GM21381 (cell line): ENCODE measurements at regions not wholly inside any gene's neighbourhood (a gene's known extent, or its start where the extent isn't known, plus 50 kb on each side); places are given as distances from the start of the nearest gene placed in this dataset.
"Not testable (repeated sequence)": the region's sequence is repeated elsewhere in the genome, so short reads cannot be mapped to it uniquely, and the experiment has no call there.

ENCODE experiments used
- ATAC-seq: cut with Tn5 transposase; IDR thresholded peaks from one replicate; pipeline ENCODE4 v1.9.1; 2021; ENCODE audit warnings: mild to moderate bottlenecking, moderate library complexity; ENCODE audit not compliant: unreplicated experiment

- ATAC-seq = not testable (repeated sequence)
These were observed 185.9 kb upstream of the ZNF644 start for GRCh38 chr1:91207691-91208090.

GRCh38 chr1:91204150-91204549 lies 182.3 kb upstream of the ZNF644 start:
- ATAC-seq = not testable (repeated sequence)

- no peak for ATAC-seq
These were observed 179.9 kb upstream of the ZNF644 start for GRCh38 chr1:91201694-91202093.

GRCh38 chr1:91201176-91201575 lies 179.3 kb upstream of the ZNF644 start:
- no peak for ATAC-seq

DNA sequence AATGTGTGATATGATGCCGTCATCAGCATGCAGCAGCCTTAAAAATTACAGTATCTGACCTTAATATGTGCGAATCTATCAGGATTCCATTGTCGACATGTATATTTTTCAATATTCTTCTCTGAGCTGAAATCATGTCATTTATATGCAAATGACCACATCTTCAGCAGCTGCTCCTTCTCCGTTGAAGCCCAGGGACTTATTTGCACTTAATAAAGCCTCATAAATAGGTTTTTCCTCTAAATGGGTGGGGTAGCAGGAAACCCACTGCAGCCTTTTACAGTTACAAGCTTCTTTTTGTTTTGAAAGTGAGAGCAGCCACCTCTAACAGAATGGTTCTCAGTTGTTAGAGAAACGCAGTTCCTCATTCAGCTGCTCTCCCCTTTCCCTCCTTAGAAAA lies 178.8 kb upstream of the ZNF644 start:
- ATAC-seq = no peak

GRCh38 chr1:91199988-91200387 lies 178.2 kb upstream of the ZNF644 start:
- no peak for ATAC-seq

- no peak for ATAC-seq
These were observed 169.2 kb upstream of the ZNF644 start for GRCh38 chr1:91190996-91191395.

- no peak for ATAC-seq
These were observed 167.3 kb upstream of the ZNF644 start for GRCh38 chr1:91189096-91189495.

- ATAC-seq = not testable (repeated sequence)
These were observed 161.0 kb upstream of the ZNF644 start for GRCh38 chr1:91182807-91183206.

GRCh38 chr1:91176250-91176649 lies 154.4 kb upstream of the ZNF644 start:
- no peak for ATAC-seq

GRCh38 chr1:91174734-91175133 lies 152.9 kb upstream of the ZNF644 start:
- ATAC-seq = no peak

DNA sequence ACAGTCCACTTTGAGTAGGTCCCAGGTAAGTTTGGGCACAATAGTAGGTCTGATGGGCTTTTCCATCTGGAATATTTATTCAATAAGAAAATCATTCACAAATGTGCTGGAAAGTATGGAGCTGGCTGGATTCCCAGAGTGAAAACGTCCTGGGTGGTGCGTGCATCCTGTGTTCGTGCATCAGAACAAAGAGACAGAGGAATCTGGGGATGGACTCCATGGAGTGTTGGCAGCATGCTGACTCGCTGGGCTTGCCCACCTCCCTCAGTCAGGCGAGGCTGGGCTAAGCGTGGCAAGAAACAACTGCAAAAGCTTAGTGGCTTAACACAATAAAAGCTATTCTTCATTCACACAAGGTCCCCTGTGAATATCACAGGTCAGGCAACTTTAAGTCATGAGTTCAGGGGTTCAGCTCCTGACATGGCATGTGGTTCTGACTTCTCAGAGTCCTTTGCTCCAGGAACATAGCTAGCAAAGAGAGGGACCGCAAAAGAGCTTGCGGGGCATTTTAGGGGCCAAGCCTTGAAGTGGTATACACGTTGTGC lies 151.6 kb upstream of the ZNF644 start:
- no peak for ATAC-seq

DNA sequence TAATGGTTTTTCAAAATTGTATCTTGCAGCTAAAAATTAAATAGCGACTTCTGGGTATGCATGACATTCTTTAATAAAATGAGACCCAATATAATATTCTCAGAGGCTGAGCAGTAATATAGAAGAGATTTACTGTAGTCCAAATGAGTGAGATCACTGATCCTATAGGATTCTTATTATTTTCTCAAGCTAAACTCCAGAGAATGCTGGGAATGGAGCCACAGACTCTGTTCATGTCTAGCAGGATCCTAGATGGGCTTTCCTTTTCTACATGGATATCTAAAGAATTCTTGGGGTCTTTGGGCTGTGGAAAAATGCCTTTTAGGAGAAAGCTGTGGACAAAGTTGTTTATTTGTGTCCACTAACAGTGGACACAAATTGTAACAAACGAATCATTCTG lies 150.7 kb upstream of the ZNF644 start:
- ATAC-seq = no peak

- ATAC-seq = no peak
These were observed 150.1 kb upstream of the ZNF644 start for GRCh38 chr1:91171898-91172297.

DNA sequence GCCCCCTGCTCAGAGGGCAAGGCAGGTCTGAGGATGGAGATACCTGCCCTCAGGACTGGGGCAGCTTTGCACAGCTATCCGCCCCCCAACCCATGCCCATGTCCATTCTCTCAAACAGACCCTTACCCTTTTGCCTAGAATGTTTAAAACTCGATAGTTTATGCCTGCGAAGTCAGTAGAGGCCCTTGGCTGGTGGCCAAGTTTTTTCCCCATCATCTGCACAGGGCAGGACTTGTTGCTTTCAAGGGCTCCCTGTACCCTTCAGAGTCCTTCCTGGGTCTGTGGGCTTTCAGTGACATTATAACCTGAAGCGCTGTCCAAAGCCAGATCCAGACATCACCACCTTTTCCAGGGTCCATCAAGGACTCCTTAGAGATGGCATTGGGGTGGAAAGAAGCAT lies 148.7 kb upstream of the ZNF644 start:
- no peak for ATAC-seq

DNA sequence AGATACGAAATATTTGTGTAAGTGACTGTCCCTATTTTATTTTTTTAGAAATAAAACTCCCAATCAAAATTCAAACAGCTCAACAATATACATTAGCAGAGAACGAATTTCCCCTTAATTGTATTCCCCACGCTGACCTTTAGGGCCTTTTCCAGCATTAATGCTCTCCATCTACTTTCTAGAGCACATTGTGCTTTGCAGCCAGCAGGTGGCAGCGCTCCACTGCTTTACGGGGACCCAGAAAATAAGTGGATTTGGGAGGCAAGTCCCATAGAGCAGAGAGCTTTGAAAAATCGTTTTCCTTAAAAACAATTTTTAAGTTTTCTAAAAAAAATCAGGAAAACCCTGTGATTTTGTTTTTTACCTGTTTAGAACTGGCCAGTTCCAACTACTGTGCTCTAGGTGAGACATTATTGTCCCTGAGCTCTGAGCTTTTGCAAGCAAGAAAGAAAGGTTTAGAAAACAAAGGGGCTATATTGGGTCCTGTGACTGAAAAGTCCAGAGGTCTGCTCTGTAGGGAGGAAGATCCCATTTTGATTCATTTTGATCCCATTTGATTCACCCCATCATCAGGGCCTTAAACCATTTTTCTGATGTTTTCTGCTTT lies 144.4 kb upstream of the ZNF644 start:
- no peak for ATAC-seq

- ATAC-seq = peak; percentile 92
These were observed 143.3 kb upstream of the ZNF644 start for GRCh38 chr1:91165033-91165654.

DNA sequence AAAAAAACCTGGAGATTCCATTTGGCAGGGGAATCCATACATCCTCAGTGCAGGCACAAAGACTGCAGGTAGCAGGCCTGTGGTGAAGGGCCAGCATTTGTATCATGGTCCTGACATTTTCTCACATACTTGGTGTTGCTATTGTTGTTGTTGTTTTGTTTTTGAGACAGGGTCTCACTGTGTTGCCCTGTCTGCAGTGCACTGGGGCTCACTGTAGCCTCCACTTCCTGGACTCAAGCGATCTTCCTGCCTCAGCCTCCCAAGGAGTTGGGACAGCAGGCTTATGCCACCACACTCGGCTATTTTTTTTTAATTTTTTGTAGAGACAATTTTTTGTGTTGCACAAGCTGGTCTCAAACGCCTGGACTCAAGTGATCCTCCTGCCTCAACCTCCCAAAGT lies 140.8 kb upstream of the ZNF644 start:
- ATAC-seq = no peak

DNA sequence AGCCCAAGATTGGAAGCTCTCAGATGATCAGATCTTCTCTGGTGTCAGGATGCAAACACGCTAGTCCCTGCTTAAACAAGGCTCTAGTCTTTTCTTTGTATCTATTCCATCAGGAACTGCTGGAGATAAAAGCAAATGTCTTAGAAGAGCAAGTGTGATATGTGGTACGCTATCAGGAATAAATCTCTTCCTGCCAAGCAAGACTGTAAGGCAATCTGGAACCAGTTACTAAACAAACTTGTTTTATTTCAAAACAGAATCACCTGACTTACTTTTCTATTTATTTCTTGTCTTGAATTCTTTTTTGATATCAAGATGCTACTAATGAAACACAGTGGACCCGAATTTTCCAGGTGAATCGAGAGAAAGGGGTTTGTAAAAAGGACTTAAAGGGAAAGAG lies 139.9 kb upstream of the ZNF644 start:
- ATAC-seq = no peak

DNA sequence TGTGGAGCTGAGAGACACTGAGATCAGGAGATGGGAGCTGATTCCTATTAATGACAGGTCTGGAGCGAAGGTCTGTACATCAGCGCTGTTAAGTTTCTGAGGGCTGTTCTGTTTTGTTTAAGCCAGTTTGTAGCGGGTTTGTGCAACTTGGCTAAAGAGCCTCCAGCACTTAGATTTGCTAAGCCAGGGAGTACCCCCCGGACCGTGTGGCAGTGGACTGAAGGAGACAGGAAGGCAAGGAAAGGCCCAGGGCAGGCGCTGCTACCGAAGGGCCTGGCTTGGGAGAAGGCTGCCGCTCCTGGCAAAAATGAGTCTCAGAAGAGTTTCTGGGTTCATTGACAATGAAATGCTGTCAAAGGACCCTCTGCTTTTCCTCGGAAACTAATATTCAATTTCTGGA lies 139.3 kb upstream of the ZNF644 start:
- ATAC-seq = no peak

GRCh38 chr1:91160363-91161075 lies 138.7 kb upstream of the ZNF644 start:
- ATAC-seq = no peak

GRCh38 chr1:91153341-91153740 lies 131.5 kb upstream of the ZNF644 start:
- no peak for ATAC-seq
